GM10847 (cell line): ENCODE measurements at regions not wholly inside any gene's neighbourhood (a gene's known extent, or its start where the extent isn't known, plus 50 kb on each side); places are given as distances from the start of the nearest gene placed in this dataset.

Experiments used
- POLR2A ChIP-seq: IDR thresholded peaks from 2 replicates; pipeline ENCODE4 v1.6.1; 2011; ENCODE audit not compliant: insufficient read length; ENCODE audit errors: extremely low read depth

DNA sequence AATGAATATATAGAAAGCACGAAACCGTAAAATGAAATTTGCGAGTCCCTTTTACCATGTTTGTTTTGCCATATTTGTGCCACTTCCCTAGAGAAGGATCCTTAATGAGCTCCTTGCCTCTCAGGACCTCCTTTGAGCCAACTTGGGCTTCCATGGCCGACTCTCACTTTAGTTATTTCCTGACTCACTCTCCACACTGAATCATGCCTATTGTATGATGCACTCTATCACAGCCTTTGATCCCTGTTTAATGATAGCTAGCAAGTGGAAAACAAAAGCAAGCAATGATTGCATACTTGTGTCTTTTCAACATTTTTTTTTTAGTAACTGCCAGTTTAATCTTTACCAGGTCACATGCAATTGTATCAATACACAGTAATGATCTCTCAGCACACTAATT, 153.2 kb downstream of the CCER1 start:
- TF ChIP-seq POLR2A: no peak

- no peak for TF ChIP-seq POLR2A
Measured at GRCh38 chr12:90794212-90794611, 160.8 kb downstream of the CCER1 start.

DNA sequence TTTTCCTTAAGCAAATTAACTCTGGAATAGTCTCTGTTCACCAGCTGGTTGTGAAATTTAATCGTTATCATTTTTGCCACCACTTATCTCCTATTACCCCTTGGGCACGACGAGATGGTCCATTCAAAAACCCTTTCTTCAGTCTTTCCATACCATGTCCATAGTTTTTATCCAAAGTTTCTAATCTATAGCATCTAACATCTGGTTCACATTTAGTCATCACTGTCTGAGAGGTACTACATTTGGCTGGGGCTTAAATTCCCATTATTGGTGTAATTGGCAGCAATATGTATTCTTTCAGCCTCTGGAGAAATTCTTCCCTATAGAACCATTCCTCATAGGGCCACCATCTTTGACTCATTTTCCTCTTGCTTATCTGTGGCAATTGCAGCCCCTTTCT, 163.5 kb downstream of the CCER1 start:
- no peak for TF ChIP-seq POLR2A

- TF ChIP-seq POLR2A: no peak
Measured at GRCh38 chr12:90790747-90791146, 164.2 kb downstream of the CCER1 start.

GRCh38 chr12:90773491-90773890, 181.5 kb downstream of the CCER1 start:
- TF ChIP-seq POLR2A: no peak

DNA sequence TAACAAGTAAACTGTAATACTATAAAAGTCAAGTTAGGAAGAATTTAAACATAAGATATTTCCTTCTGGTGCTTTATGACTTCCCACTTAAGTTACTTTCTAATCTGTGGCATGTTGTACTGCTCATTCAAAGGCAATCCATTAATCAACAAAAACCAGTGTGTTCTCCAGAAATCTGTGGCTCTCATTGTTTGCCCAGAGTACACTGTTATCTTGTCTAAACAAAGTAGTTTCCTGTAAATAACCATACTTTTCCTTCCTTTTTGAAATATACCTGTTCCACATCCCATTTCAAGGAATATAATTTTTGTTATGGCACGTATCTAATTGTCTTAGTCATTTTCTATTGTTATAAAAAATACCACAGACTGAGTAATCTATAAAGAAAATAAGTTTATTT, 184.1 kb downstream of the CCER1 start:
- TF ChIP-seq POLR2A: no peak

GRCh38 chr12:90757957-90758356, 197.0 kb downstream of the CCER1 start:
- TF ChIP-seq POLR2A: no peak

GRCh38 chr12:90745211-90745610, 209.8 kb downstream of the CCER1 start:
- TF ChIP-seq POLR2A: no peak

- no peak for TF ChIP-seq POLR2A
Measured at GRCh38 chr12:90741611-90742010, 213.4 kb downstream of the CCER1 start.

DNA sequence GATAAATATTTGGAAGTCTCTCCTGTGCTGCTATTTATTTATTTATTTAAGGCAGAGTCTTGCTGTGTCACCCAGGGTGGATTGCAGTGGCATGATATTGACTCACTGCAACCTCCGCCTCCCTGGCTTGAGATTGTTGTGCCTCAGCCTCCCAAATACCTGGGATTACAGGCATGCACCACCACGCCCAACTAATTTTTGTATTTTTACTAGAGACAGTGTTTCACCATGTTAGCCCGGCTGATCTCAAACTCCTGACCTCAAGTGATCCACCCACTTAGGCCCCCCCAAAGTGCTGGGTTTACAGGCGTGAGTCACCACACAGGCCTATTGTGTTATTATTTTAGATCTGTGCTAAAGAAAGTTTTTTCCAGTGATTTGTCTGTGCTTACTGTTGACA, 225.2 kb downstream of the CCER1 start:
- no peak for TF ChIP-seq POLR2A

GRCh38 chr12:90712671-90713070, 242.3 kb downstream of the CCER1 start:
- no peak for TF ChIP-seq POLR2A

- TF ChIP-seq POLR2A: no peak
Measured at GRCh38 chr12:90710711-90711110, 244.3 kb downstream of the CCER1 start.

DNA sequence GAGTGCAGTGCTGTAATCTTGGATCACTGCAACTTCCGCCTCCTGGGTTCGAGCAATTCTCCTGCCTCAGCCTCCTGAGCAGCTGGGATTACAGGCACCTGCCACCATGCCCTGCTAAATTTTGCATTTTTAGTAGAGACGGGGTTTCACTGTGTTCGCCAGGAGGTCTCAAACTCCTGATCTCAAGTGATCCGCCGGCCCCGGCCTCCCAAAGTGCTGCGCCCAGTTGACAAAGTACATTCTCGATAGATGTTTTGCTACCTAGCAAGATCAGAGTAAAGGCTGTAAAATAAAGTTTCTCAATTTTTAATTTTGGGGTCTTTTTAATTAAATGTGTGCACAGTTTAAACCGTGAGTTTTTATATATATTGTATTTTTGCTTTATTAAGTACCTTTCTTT, 248.9 kb downstream of the CCER1 start:
- no peak for TF ChIP-seq POLR2A

GRCh38 chr12:90695415-90695814, 259.6 kb downstream of the CCER1 start:
- no peak for TF ChIP-seq POLR2A

- no peak for TF ChIP-seq POLR2A
Measured at GRCh38 chr12:90690120-90690519, 264.9 kb downstream of the CCER1 start.

DNA sequence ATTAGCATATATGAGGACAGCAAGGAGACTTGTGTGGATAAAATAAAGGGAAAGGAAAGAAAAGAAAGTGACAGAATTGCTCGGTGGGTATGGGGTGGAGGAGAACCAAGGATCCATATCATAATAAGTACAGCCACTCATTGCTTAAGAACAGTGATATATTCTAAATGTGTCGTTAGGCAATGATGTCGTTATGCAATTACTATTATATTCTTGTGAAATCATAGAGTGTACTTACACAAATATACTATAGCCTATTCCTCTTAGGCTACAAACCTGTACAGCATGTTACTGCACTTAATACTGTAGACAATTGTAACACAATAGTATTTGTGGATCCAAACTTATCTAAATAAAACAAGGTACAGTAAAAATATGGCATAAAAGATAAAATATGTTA, 271.1 kb downstream of the CCER1 start:
- TF ChIP-seq POLR2A: no peak

GRCh38 chr12:90682398-90682797, 272.6 kb downstream of the CCER1 start:
- no peak for TF ChIP-seq POLR2A

GRCh38 chr12:90679674-90680073, 275.3 kb downstream of the CCER1 start:
- TF ChIP-seq POLR2A: no peak
